ENCODE measurements at regions not wholly inside any gene's neighbourhood (a gene's known extent, or its start where the extent isn't known, plus 50 kb on each side); places are given as distances from the start of the nearest gene placed in this dataset.

- TF ChIP-seq, protein P1, sequence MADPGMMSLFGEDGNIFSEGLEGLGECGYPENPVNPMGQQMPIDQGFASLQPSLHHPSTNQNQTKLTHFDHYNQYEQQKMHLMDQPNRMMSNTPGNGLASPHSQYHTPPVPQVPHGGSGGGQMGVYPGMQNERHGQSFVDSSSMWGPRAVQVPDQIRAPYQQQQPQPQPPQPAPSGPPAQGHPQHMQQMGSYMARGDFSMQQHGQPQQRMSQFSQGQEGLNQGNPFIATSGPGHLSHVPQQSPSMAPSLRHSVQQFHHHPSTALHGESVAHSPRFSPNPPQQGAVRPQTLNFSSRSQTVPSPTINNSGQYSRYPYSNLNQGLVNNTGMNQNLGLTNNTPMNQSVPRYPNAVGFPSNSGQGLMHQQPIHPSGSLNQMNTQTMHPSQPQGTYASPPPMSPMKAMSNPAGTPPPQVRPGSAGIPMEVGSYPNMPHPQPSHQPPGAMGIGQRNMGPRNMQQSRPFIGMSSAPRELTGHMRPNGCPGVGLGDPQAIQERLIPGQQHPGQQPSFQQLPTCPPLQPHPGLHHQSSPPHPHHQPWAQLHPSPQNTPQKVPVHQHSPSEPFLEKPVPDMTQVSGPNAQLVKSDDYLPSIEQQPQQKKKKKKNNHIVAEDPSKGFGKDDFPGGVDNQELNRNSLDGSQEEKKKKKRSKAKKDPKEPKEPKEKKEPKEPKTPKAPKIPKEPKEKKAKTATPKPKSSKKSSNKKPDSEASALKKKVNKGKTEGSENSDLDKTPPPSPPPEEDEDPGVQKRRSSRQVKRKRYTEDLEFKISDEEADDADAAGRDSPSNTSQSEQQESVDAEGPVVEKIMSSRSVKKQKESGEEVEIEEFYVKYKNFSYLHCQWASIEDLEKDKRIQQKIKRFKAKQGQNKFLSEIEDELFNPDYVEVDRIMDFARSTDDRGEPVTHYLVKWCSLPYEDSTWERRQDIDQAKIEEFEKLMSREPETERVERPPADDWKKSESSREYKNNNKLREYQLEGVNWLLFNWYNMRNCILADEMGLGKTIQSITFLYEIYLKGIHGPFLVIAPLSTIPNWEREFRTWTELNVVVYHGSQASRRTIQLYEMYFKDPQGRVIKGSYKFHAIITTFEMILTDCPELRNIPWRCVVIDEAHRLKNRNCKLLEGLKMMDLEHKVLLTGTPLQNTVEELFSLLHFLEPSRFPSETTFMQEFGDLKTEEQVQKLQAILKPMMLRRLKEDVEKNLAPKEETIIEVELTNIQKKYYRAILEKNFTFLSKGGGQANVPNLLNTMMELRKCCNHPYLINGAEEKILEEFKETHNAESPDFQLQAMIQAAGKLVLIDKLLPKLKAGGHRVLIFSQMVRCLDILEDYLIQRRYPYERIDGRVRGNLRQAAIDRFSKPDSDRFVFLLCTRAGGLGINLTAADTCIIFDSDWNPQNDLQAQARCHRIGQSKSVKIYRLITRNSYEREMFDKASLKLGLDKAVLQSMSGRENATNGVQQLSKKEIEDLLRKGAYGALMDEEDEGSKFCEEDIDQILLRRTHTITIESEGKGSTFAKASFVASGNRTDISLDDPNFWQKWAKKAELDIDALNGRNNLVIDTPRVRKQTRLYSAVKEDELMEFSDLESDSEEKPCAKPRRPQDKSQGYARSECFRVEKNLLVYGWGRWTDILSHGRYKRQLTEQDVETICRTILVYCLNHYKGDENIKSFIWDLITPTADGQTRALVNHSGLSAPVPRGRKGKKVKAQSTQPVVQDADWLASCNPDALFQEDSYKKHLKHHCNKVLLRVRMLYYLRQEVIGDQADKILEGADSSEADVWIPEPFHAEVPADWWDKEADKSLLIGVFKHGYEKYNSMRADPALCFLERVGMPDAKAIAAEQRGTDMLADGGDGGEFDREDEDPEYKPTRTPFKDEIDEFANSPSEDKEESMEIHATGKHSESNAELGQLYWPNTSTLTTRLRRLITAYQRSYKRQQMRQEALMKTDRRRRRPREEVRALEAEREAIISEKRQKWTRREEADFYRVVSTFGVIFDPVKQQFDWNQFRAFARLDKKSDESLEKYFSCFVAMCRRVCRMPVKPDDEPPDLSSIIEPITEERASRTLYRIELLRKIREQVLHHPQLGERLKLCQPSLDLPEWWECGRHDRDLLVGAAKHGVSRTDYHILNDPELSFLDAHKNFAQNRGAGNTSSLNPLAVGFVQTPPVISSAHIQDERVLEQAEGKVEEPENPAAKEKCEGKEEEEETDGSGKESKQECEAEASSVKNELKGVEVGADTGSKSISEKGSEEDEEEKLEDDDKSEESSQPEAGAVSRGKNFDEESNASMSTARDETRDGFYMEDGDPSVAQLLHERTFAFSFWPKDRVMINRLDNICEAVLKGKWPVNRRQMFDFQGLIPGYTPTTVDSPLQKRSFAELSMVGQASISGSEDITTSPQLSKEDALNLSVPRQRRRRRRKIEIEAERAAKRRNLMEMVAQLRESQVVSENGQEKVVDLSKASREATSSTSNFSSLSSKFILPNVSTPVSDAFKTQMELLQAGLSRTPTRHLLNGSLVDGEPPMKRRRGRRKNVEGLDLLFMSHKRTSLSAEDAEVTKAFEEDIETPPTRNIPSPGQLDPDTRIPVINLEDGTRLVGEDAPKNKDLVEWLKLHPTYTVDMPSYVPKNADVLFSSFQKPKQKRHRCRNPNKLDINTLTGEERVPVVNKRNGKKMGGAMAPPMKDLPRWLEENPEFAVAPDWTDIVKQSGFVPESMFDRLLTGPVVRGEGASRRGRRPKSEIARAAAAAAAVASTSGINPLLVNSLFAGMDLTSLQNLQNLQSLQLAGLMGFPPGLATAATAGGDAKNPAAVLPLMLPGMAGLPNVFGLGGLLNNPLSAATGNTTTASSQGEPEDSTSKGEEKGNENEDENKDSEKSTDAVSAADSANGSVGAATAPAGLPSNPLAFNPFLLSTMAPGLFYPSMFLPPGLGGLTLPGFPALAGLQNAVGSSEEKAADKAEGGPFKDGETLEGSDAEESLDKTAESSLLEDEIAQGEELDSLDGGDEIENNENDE (IDR thresholded peaks at IDR 0.05; ENCODE audit: insufficient replicate concordance, low read length) = no peak
- TF ChIP-seq BCL11A (IDR thresholded peaks at IDR 0.05; ENCODE audit: low read depth in 2 of 2, low read length in 2 of 2) (no peak), HDAC6 (IDR thresholded peaks at IDR 0.05; ENCODE audit: low read depth, low read length) (no peak)
- TF ChIP-seq, protein P2, sequence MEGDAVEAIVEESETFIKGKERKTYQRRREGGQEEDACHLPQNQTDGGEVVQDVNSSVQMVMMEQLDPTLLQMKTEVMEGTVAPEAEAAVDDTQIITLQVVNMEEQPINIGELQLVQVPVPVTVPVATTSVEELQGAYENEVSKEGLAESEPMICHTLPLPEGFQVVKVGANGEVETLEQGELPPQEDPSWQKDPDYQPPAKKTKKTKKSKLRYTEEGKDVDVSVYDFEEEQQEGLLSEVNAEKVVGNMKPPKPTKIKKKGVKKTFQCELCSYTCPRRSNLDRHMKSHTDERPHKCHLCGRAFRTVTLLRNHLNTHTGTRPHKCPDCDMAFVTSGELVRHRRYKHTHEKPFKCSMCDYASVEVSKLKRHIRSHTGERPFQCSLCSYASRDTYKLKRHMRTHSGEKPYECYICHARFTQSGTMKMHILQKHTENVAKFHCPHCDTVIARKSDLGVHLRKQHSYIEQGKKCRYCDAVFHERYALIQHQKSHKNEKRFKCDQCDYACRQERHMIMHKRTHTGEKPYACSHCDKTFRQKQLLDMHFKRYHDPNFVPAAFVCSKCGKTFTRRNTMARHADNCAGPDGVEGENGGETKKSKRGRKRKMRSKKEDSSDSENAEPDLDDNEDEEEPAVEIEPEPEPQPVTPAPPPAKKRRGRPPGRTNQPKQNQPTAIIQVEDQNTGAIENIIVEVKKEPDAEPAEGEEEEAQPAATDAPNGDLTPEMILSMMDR (IDR thresholded peaks at IDR 0.05; ENCODE audit: control extremely low read depth in 1 of 3, insufficient read depth in 1 of 3, low read depth in 1 of 3, low read length in 3 of 3) = no peak
Observed at GRCh38 chr14:95770777-95771176, 56.9 kb upstream of the TCL1A start (continued).

Measured in H1 (cell line).